ENCODE measurements at regions not wholly inside any gene's neighbourhood (a gene's known extent, or its start where the extent isn't known, plus 50 kb on each side); places are given as distances from the start of the nearest gene placed in this dataset.

- H3K9me3 ChIP-seq: no peaks in the 10 kb centered on the region
- TF ChIP-seq, protein P1, sequence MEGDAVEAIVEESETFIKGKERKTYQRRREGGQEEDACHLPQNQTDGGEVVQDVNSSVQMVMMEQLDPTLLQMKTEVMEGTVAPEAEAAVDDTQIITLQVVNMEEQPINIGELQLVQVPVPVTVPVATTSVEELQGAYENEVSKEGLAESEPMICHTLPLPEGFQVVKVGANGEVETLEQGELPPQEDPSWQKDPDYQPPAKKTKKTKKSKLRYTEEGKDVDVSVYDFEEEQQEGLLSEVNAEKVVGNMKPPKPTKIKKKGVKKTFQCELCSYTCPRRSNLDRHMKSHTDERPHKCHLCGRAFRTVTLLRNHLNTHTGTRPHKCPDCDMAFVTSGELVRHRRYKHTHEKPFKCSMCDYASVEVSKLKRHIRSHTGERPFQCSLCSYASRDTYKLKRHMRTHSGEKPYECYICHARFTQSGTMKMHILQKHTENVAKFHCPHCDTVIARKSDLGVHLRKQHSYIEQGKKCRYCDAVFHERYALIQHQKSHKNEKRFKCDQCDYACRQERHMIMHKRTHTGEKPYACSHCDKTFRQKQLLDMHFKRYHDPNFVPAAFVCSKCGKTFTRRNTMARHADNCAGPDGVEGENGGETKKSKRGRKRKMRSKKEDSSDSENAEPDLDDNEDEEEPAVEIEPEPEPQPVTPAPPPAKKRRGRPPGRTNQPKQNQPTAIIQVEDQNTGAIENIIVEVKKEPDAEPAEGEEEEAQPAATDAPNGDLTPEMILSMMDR (IDR thresholded peaks at IDR 0.05): no peak
- TF ChIP-seq EP300 (IDR thresholded peaks at IDR 0.05; ENCODE audit: low read depth): no peak
- no peak for TF ChIP-seq POLR2AphosphoS5 (IDR thresholded peaks at IDR 0.05)
- TF ChIP-seq POLR2A (IDR thresholded peaks at IDR 0.05): no peak
- H3K4me1 ChIP-seq: peaks cover 0 to 16% (median 7%) of the 10 kb centered on the region in 4 donors
- intact Hi-C loops (cut with DNase I; ENCODE audit: low total_unique reads): no loop called here
- in situ Hi-C loops (cut with MboI; ENCODE audit: low pct_ligation_motif_present in 1 of 4, low pct_unique_long_range_greater_than_20kb in 1 of 4, low sequenced_read_pairs in 3 of 4): no loop called here
- DNase-seq: no peak
- H3K4me3 ChIP-seq: no peak overlapping the region
- no peak overlapping the region for H3K27ac ChIP-seq
- no peaks in the 10 kb centered on the region for H3K27me3 ChIP-seq
- H3K36me3 ChIP-seq: no peaks in the 10 kb centered on the region
These were observed 263.2 kb upstream of the ATP2B1 start for GRCh38 chr12:89971880-89972279.

- no peaks in the 10 kb centered on the region for H3K36me3 ChIP-seq
- 83 to 95% methylated on average over 1 of the region's 1 CpG for WGBS, 2 donors (ENCODE audit: low coverage in 1 of 2)
- peaks cover 0 to 16% (median 7%) of the 10 kb centered on the region in 4 donors for H3K4me1 ChIP-seq
- H3K27me3 ChIP-seq: no peaks in the 10 kb centered on the region
- in situ Hi-C loops (cut with MboI; ENCODE audit: low pct_ligation_motif_present in 1 of 4, low pct_unique_long_range_greater_than_20kb in 1 of 4, low sequenced_read_pairs in 3 of 4) (no loop called here), intact Hi-C loops (cut with DNase I; ENCODE audit: low total_unique reads) (no loop called here)
- DNase-seq: no peak
- no peak overlapping the region for H3K4me3 ChIP-seq
- H3K9me3 ChIP-seq: no peaks in the 10 kb centered on the region
- no peak for TF ChIP-seq EP300 (IDR thresholded peaks at IDR 0.05; ENCODE audit: low read depth)
- TF ChIP-seq, protein P1 (IDR thresholded peaks at IDR 0.05): no peak
- no peak for TF ChIP-seq POLR2A (IDR thresholded peaks at IDR 0.05)
- no peak for TF ChIP-seq POLR2AphosphoS5 (IDR thresholded peaks at IDR 0.05)
- H3K27ac ChIP-seq: no peak overlapping the region
These were observed 262.1 kb upstream of the ATP2B1 start for GRCh38 chr12:89970722-89971121.

- Histone ChIP-seq H3K4me3 (no peak overlapping the region), H3K36me3 (no peaks in the 10 kb centered on the region), H3K9me3 (no peaks in the 10 kb centered on the region), H3K4me1 (peaks cover 0 to 23% (median 7%) of the 10 kb centered on the region in 4 donors), H3K27me3 (no peaks in the 10 kb centered on the region), H3K27ac (no peak overlapping the region)
- no peak for DNase-seq
- TF ChIP-seq POLR2AphosphoS5 (IDR thresholded peaks at IDR 0.05) (no peak), POLR2A (IDR thresholded peaks at IDR 0.05) (no peak), EP300 (IDR thresholded peaks at IDR 0.05; ENCODE audit: low read depth) (no peak)
- TF ChIP-seq, protein P1 (IDR thresholded peaks at IDR 0.05): no peak
- intact Hi-C loops (cut with DNase I; ENCODE audit: low total_unique reads) (no loop called here), in situ Hi-C loops (cut with MboI; ENCODE audit: low pct_ligation_motif_present in 1 of 4, low pct_unique_long_range_greater_than_20kb in 1 of 4, low sequenced_read_pairs in 3 of 4) (loop anchor here in 1 of 4 donors (10.0 kb wide), 1 partner anchor 424 kb away; no protein-coding TSS in a partner anchor)
- WGBS, 2 donors (ENCODE audit: low coverage in 1 of 2): 65 to 69% methylated on average over 4 of the region's 4 CpGs
These were observed 260.5 kb upstream of the ATP2B1 start for GRCh38 chr12:89969093-89969492.

DNA sequence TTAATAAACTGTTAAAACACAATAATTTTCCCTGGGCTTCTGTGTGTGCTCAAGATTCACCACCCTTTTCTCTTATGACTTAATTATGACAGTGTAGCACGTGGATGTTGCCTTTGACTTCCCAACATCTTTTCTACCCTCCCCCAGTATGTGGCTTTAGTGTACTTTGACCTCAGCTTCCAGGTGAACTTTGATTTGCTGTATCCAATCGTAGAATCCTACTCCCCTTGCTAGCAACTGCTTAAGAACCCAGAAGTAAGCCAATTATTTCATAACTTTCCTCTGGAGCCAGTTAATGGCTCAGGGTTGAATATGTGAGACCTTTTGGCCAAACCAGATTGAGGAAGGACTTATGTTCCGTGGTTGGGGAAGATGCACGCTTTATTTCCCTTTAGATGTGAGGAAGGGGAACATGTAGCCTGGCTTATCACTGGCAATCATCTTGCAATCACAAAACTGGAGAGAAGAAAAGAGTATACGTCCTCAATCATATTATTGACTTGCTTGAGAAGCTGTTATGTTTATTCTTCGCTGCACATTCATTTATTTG is 259.6 kb upstream of the ATP2B1 start:
- 55 to 67% methylated on average over 6 of the region's 6 CpGs for WGBS, 2 donors (ENCODE audit: low coverage in 1 of 2)
- intact Hi-C loops (cut with DNase I; ENCODE audit: low total_unique reads): no loop called here
- Histone ChIP-seq H3K27ac (peak overlapping the region in 1 of 4 donors; percentile 26), H3K36me3 (no peaks in the 10 kb centered on the region), H3K4me1 (peaks cover 0 to 31% (median 12%) of the 10 kb centered on the region in 4 donors), H3K9me3 (no peaks in the 10 kb centered on the region), H3K27me3 (no peaks in the 10 kb centered on the region), H3K4me3 (no peak overlapping the region)
- no peak for DNase-seq
- in situ Hi-C loops (cut with MboI; ENCODE audit: low pct_ligation_motif_present in 1 of 4, low pct_unique_long_range_greater_than_20kb in 1 of 4, low sequenced_read_pairs in 3 of 4): loop anchor here in 1 of 4 donors (10.0 kb wide), 1 partner anchor 423 kb away; no protein-coding TSS in a partner anchor
- TF ChIP-seq POLR2AphosphoS5 (IDR thresholded peaks at IDR 0.05): no peak
- TF ChIP-seq POLR2A (IDR thresholded peaks at IDR 0.05): no peak
- TF ChIP-seq, protein P1 (IDR thresholded peaks at IDR 0.05): no peak
- no peak for TF ChIP-seq EP300 (IDR thresholded peaks at IDR 0.05; ENCODE audit: low read depth)

Data from transverse colon (tissue), 4 donors.